Activated CD8-positive, alpha-beta T cell treated with anti-CD3 and anti-CD28 coated beads, Interleukin-2, amount 10 ng/mL, durations not matched to agents 7 days and 5 days (primary cell): ENCODE measurements at regions not wholly inside any gene's neighbourhood (a gene's known extent, or its start where the extent isn't known, plus 50 kb on each side); places are given as distances from the start of the nearest gene placed in this dataset.

Experiments used
- ATAC-seq: fragments of 150-1000 bp; cut with Tn5 transposase; one replicate; pipeline ENCODE4 v1.10.0; 2021; ENCODE audit warnings: moderate library complexity
- CTCF ChIA-PET: fragments of 350-600 bp; sonication (Branson Sonifier 250); formaldehyde crosslinking; loops from one replicate; lab custom pipeline; 2021; ENCODE audit warnings: antibody characterized with exemption; lab: Charles Lee
- POLR2A ChIA-PET: fragments of 350-600 bp; sonication (Branson Sonifier 250); formaldehyde crosslinking; loops from one replicate; lab custom pipeline; 2021; ENCODE audit warnings: antibody characterized with exemption; lab: Charles Lee
- DNase-seq: peaks from one replicate; pipeline ENCODE4 v3.0.0-alpha.2; 2020
- H3K27ac Mint-ChIP-seq: one replicate; pipeline ENCODE4 v1.8.0; 2021; ENCODE audit warnings: mild to moderate bottlenecking, mixed read lengths
- H3K27me3 Mint-ChIP-seq: one replicate; pipeline ENCODE4 v1.8.0; 2021; ENCODE audit warnings: low read depth, mixed read lengths
- H3K36me3 Mint-ChIP-seq: one replicate; pipeline ENCODE4 v1.8.0; 2021; ENCODE audit warnings: low read depth, mixed read lengths
- H3K4me1 Mint-ChIP-seq: one replicate; pipeline ENCODE4 v1.8.0; 2021; ENCODE audit warnings: low read depth, mixed read lengths
- H3K4me3 Mint-ChIP-seq: one replicate; pipeline ENCODE4 v1.8.0; 2021; ENCODE audit warnings: mild to moderate bottlenecking, mixed read lengths
- H3K9me3 Mint-ChIP-seq: one replicate; pipeline ENCODE4 v1.8.0; 2022; ENCODE audit warnings: mixed read lengths; ENCODE audit not compliant: insufficient read depth

GRCh38 chr2:7517851-7518250, 600.6 kb downstream of the RNF144A start:
- peak overlapping the region; percentile 12 for H3K4me3 Mint-ChIP-seq
- DNase-seq (no peak), ATAC-seq (no peak)
- peaks cover 43% of the 10 kb centered on the region for H3K36me3 Mint-ChIP-seq
- CTCF ChIA-PET, result interaction anchor here (1.1 to 1.8 kb wide), 3 partner anchors 73 to 155 kb away, joined by 3 to 8 read pairs (median 3); no protein-coding TSS in a partner anchor
- peak overlapping the region; percentile 74 for H3K27ac Mint-ChIP-seq
- H3K27me3 Mint-ChIP-seq, result no peaks in the 10 kb centered on the region
- peaks cover 57% of the 10 kb centered on the region for H3K4me1 Mint-ChIP-seq
- POLR2A ChIA-PET, result interaction anchor here (0.8 to 1.3 kb wide), 2 partner anchors 9 to 66 kb away, joined by 4 to 6 read pairs; no protein-coding TSS in a partner anchor
- H3K9me3 Mint-ChIP-seq, result peaks cover 14% of the 10 kb centered on the region

GRCh38 chr2:7523481-7524120, 606.4 kb downstream of the RNF144A start:
- Mint-ChIP-seq H3K27ac (peak overlapping the region; percentile 9), H3K36me3 (peaks cover 32% of the 10 kb centered on the region), H3K27me3 (no peaks in the 10 kb centered on the region), H3K4me1 (peaks cover 32% of the 10 kb centered on the region), H3K4me3 (no peak overlapping the region), H3K9me3 (peaks cover 16% of the 10 kb centered on the region)
- DNase-seq, result no peak
- no peak for ATAC-seq
- ChIA-PET POLR2A (interaction anchor here (1.0 to 1.2 kb wide), 2 partner anchors 71 to 80 kb away, joined by 4 to 5 read pairs; no protein-coding TSS in a partner anchor), CTCF (interaction anchor here (1.4 to 2.0 kb wide), 4 partner anchors 29 to 148 kb away, joined by 3 to 6 read pairs (median 4); no protein-coding TSS in a partner anchor)

DNA sequence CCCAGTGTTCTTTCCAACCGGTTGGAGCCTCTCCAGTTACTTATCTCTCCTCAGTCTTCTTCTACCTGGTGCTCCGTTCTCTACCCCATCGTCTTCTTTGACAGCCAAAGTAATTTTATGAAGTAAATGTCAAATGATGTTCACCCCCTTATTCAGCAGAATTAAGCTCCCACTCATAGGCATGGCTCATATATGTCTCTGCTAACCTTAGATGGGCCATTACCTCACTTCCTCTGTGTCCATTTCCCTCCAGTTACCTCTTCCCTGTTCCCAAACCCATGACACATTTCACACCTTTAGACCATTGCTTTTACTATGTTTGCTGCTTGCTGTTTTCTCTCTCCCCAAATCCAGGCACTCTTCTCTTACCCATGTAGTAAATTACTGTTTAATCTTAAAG, 607.0 kb downstream of the RNF144A start:
- Mint-ChIP-seq H3K4me1 (peaks cover 28% of the 10 kb centered on the region), H3K27ac (peak overlapping the region; percentile 18), H3K27me3 (no peaks in the 10 kb centered on the region), H3K9me3 (peaks cover 22% of the 10 kb centered on the region), H3K36me3 (peaks cover 33% of the 10 kb centered on the region), H3K4me3 (no peak overlapping the region)
- ChIA-PET CTCF (interaction anchor here (1.0 to 2.0 kb wide), 5 partner anchors 29 to 147 kb away, joined by 3 to 6 read pairs (median 3); no protein-coding TSS in a partner anchor), POLR2A (interaction anchor here (1.0 to 1.2 kb wide), 2 partner anchors 72 to 81 kb away, joined by 4 to 5 read pairs; no protein-coding TSS in a partner anchor)
- DNase-seq, result no peak
- ATAC-seq, result no peak

GRCh38 chr2:7525746-7526145, 608.5 kb downstream of the RNF144A start:
- ChIA-PET CTCF (no interaction called here), POLR2A (no interaction called here)
- no peak for DNase-seq
- ATAC-seq, result no peak
- Mint-ChIP-seq H3K4me1 (peaks cover 29% of the 10 kb centered on the region), H3K27me3 (no peaks in the 10 kb centered on the region), H3K4me3 (no peak overlapping the region), H3K36me3 (peaks cover 46% of the 10 kb centered on the region), H3K27ac (no peak overlapping the region), H3K9me3 (peaks cover 32% of the 10 kb centered on the region)

GRCh38 chr2:7527165-7527722, 610.0 kb downstream of the RNF144A start:
- H3K4me1 Mint-ChIP-seq, result peaks cover 29% of the 10 kb centered on the region
- peaks cover 61% of the 10 kb centered on the region for H3K36me3 Mint-ChIP-seq
- POLR2A ChIA-PET, result no interaction called here
- ATAC-seq, result peak; percentile 36
- H3K27ac Mint-ChIP-seq, result no peak overlapping the region
- H3K27me3 Mint-ChIP-seq, result no peaks in the 10 kb centered on the region
- CTCF ChIA-PET, result interaction anchor here (0.7 to 1.0 kb wide), 4 partner anchors 9 to 100 kb away, joined by 3 read pairs; no protein-coding TSS in a partner anchor
- H3K9me3 Mint-ChIP-seq, result peaks cover 47% of the 10 kb centered on the region
- no peak overlapping the region for H3K4me3 Mint-ChIP-seq
- DNase-seq, result no peak

DNA sequence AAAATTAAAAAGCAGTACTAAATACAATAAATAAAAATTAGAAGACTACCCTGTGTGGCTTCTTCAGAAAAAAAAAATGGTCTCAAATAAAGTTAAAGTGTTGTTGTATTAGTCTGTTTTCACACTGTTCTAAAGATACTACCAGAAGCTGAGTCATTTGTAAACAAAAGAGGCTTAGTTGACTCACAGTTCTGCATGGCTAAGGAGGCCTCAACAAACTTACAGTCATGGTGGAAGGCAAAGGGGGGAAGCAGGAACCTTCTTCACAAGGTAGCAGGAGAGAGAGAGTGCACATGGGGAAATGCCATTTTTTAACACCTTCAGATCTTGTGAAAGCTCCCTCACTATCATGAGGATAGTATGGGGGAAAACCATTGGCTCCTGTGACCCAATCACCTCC, 612.8 kb downstream of the RNF144A start:
- DNase-seq (no peak), ATAC-seq (no peak)
- Mint-ChIP-seq H3K9me3 (peaks cover 52% of the 10 kb centered on the region), H3K36me3 (peaks cover 73% of the 10 kb centered on the region), H3K4me3 (no peak overlapping the region), H3K4me1 (peaks cover 30% of the 10 kb centered on the region), H3K27ac (no peak overlapping the region), H3K27me3 (no peaks in the 10 kb centered on the region)
- CTCF ChIA-PET, result no interaction called here
- POLR2A ChIA-PET, result interaction anchor here (0.7 kb wide), 1 partner anchor 91 kb away, joined by 3 read pairs; no protein-coding TSS in a partner anchor

DNA sequence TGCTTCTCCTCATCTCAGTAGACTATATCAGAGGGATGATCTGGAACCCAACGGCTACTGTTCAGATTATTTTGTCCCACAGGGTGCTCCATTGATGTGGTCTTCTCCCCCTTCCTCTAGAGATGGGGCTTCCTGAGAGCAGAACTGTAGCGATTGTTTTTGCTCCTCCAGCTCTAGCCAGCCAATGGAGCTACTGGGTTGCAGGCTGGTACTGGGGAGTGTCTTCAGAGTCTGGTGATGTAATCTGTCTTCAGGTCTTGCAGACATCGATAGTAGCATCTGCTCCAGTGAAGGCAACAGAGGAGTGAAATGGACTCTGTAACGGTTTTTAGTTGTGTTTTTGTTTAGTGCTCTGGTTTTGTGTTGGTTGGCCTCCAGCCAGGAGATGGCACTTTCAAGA, 621.9 kb downstream of the RNF144A start:
- Mint-ChIP-seq H3K27ac (peak overlapping the region; percentile 64), H3K4me1 (peaks cover 45% of the 10 kb centered on the region), H3K9me3 (peaks cover 61% of the 10 kb centered on the region), H3K36me3 (peaks cover 75% of the 10 kb centered on the region), H3K4me3 (peak overlapping the region; percentile 29), H3K27me3 (no peaks in the 10 kb centered on the region)
- ChIA-PET POLR2A (interaction anchor here (0.5 to 1.4 kb wide), 5 partner anchors 11 to 1143 kb away, joined by 3 read pairs; partner anchors contain the start of gene ID2), CTCF (interaction anchor here (0.9 to 2.0 kb wide), 4 partner anchors 10 to 18 kb away, joined by 3 to 5 read pairs (median 5); no protein-coding TSS in a partner anchor)
- ATAC-seq (no peak), DNase-seq (no peak)

- DNase-seq (no peak), ATAC-seq (no peak)
- Mint-ChIP-seq H3K9me3 (peaks cover 55% of the 10 kb centered on the region), H3K4me3 (no peak overlapping the region), H3K4me1 (peaks cover 42% of the 10 kb centered on the region), H3K36me3 (peaks cover 70% of the 10 kb centered on the region), H3K27ac (no peak overlapping the region), H3K27me3 (no peaks in the 10 kb centered on the region)
- ChIA-PET CTCF (interaction anchor here (1.5 kb wide), 1 partner anchor 28 kb away, joined by 3 read pairs; no protein-coding TSS in a partner anchor), POLR2A (interaction anchor here (1.4 kb wide), 1 partner anchor 28 kb away, joined by 3 read pairs; no protein-coding TSS in a partner anchor)
Measured at GRCh38 chr2:7539760-7540159, 622.5 kb downstream of the RNF144A start.

DNA sequence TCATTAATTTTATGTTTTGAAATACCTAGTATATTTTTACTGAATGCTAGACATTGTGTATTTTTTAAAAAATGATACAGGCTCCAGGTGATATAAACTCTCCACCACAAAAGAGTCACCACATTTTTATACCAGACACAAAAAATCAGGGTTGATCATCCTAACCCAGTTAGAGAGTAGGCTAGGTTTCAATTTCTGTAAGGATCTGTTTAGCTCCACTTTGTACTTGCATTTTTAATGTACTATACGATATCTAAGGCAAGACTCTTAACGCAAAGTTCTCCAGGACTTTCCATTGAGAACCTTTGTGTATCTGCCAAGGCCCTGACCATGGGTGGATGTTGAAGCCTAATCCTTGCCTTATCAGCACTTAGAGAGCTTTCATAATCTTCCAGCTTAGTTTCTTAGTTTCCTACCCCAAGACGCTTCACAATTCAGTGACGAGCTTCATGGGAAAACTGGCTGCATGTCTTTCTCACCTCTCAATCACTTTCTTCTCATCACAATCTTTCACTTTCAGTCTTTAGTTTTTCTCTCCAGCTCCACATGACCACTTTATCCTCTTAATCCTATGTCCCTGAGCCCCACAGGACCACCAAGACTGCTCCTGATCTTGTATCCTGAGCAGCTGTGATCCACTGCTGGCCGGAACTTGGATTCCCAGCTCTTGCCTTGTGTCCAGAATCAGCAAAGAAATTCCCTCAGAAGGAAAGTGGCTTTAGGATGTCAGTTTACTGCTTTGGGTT, 635.8 kb downstream of the RNF144A start:
- Mint-ChIP-seq H3K27me3 (no peaks in the 10 kb centered on the region), H3K4me3 (peak overlapping the region; percentile 46), H3K27ac (peak overlapping the region; percentile 77), H3K4me1 (peaks cover 21% of the 10 kb centered on the region), H3K9me3 (peaks cover 10% of the 10 kb centered on the region), H3K36me3 (peaks cover 26% of the 10 kb centered on the region)
- POLR2A ChIA-PET, result interaction anchor here (1.0 to 1.2 kb wide), 3 partner anchors 15 to 125 kb away, joined by 3 to 4 read pairs (median 3); no protein-coding TSS in a partner anchor
- DNase-seq (no peak), ATAC-seq (peak; percentile 49)
- CTCF ChIA-PET, result interaction anchor here (0.9 to 2.2 kb wide), 6 partner anchors 9 to 172 kb away, joined by 3 to 6 read pairs (median 5); no protein-coding TSS in a partner anchor

GRCh38 chr2:7555260-7555659, 638.0 kb downstream of the RNF144A start:
- peaks cover 24% of the 10 kb centered on the region for H3K4me1 Mint-ChIP-seq
- no peak for ATAC-seq
- H3K4me3 Mint-ChIP-seq, result no peak overlapping the region
- ChIA-PET CTCF (no interaction called here), POLR2A (no interaction called here)
- DNase-seq, result no peak
- H3K36me3 Mint-ChIP-seq, result peaks cover 31% of the 10 kb centered on the region
- no peaks in the 10 kb centered on the region for H3K27me3 Mint-ChIP-seq
- H3K9me3 Mint-ChIP-seq, result peaks cover 10% of the 10 kb centered on the region
- H3K27ac Mint-ChIP-seq, result no peak overlapping the region

- ChIA-PET CTCF (interaction anchor here (1.0 to 2.3 kb wide), 5 partner anchors 7 to 130 kb away, joined by 3 to 8 read pairs (median 6); no protein-coding TSS in a partner anchor), POLR2A (interaction anchor here (1.1 kb wide), 1 partner anchor 10 kb away, joined by 3 read pairs; no protein-coding TSS in a partner anchor)
- Mint-ChIP-seq H3K27me3 (no peaks in the 10 kb centered on the region), H3K27ac (no peak overlapping the region), H3K36me3 (peaks cover 38% of the 10 kb centered on the region), H3K9me3 (peaks cover 22% of the 10 kb centered on the region), H3K4me3 (no peak overlapping the region), H3K4me1 (peaks cover 25% of the 10 kb centered on the region)
- DNase-seq (no peak), ATAC-seq (no peak)
Measured at GRCh38 chr2:7557376-7557775, 640.2 kb downstream of the RNF144A start.
